GM12891 (cell line): ENCODE measurements at regions not wholly inside any gene's neighbourhood (a gene's known extent, or its start where the extent isn't known, plus 50 kb on each side); places are given as distances from the start of the nearest gene placed in this dataset.

ENCODE experiments used
- DNase-seq: peaks from one replicate; pipeline ENCODE4 v3.0.0; 2011; ENCODE audit warnings: low spot score; ENCODE audit not compliant: insufficient read length
- FAIRE-seq: peaks from 2 replicates; lab custom pipeline; 2011; peaks lifted over from hg19 to GRCh38; lab: Jason Lieb, UNC
- PAX5 ChIP-seq: IDR thresholded peaks from 2 replicates; pipeline ENCODE4 v1.6.1; 2011; ENCODE audit warnings: low read length, moderate library complexity, mild to moderate bottlenecking; ENCODE audit not compliant: insufficient read depth, severe bottlenecking
- POLR2A ChIP-seq: IDR thresholded peaks from 2 replicates; pipeline ENCODE4 v1.6.1; 2011; ENCODE audit warnings: low read depth, low read length, control low read depth
- POLR2AphosphoS5 ChIP-seq: IDR thresholded peaks from 2 replicates; pipeline ENCODE4 v1.6.1; 2011; ENCODE audit warnings: low read depth, low read length, control low read depth
- POU2F2 ChIP-seq: IDR thresholded peaks from 2 replicates; pipeline ENCODE4 v1.6.1; 2011; ENCODE audit warnings: low read depth, mild to moderate bottlenecking, control low read depth, low read length, moderate library complexity
- SPI1 ChIP-seq: IDR thresholded peaks from 2 replicates; pipeline ENCODE4 v1.6.1; 2011; ENCODE audit warnings: low read depth, low read length, control low read depth
- TAF1 ChIP-seq: IDR thresholded peaks from 2 replicates; pipeline ENCODE4 v1.6.1; 2011; ENCODE audit warnings: low read depth, low read length, control low read depth

DNA sequence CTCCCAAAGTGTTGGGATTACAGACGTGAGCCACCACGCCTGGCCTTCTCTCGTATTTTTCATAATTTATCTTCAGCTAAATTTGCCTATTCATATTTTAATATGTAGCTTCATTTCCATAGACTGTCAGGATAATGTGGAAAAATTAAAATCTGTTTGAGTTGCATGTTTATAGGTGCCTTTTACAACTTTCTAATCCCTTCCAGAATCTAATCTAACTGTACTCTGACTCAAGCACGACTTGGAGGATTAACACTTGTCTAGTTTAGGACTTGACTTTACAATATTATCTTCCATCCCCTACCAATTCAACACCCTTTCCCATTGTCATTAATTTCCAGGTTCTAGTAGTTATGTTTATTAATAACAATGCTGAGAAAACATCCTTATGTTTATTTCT is 1761.5 kb downstream of the MAT2B start:
- TF ChIP-seq POU2F2: no peak
- no peak for TF ChIP-seq POLR2AphosphoS5
- TF ChIP-seq TAF1: no peak
- TF ChIP-seq POLR2A: no peak
- no peak for TF ChIP-seq PAX5
- TF ChIP-seq SPI1: no peak
- no peak for DNase-seq
- no peak for FAIRE-seq

DNA sequence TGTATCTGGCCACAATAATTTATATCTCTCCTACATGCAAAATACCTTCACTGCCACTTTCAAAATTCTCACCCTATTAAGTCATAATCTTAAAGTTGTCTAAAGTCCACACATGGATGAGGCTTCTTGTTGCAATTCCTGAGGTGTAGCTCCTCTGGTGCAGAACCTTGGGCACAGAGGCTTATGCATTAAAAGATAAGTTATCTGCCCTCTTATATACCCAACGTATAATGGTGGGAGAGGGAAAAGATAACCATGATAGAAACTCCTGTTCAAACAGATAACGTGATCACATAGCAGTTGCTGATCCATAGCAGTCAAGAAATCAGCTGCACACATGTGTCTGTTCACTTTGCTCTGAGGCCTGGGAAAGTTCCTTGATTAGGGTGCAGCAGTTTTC is 1767.0 kb downstream of the MAT2B start:
- TF ChIP-seq POLR2A (no peak), POLR2AphosphoS5 (no peak), TAF1 (no peak), SPI1 (no peak), POU2F2 (no peak), PAX5 (no peak)
- DNase-seq (no peak), FAIRE-seq (no peak)

DNA sequence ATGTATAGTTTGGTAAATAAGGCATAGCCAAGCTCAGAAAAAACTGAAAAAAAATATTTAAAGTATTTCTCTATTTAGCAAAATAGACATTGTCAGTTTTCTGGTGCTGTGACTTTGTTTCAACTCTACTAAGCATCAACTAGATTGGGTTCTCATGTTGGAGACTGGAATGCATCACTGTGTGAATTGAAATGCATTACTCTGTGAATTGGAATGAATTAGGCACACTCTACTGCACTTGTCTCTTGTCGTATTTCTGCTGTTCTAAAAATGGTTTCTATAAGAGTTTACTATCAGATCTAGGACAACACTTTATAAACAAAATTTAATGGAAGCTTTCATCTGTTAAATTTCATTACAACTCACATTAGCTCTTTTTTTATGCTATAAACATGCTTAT is 1772.2 kb downstream of the MAT2B start:
- DNase-seq (no peak), FAIRE-seq (no peak)
- TF ChIP-seq POU2F2 (no peak), SPI1 (no peak), POLR2A (no peak), POLR2AphosphoS5 (no peak), TAF1 (no peak), PAX5 (no peak)

DNA sequence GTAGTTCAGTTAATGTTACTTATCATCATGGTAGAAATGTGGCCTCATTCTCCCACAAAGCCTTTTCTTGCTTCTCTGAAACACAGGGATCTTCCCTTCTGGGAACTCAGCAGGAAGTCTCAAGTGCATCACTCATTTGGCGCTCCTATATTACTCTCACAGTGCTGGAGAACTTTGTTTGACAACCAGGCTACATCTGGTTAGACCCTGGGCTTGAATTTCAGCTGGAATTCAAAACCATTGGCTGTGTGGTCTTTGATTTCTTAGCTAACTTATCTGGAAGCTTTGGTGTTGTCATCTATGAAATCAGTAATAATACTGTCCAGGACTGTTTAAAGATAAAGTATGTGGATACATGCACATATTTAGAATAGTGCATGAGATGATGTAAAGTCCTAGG is 1777.1 kb downstream of the MAT2B start:
- DNase-seq (no peak), FAIRE-seq (no peak)
- TF ChIP-seq SPI1 (no peak), PAX5 (no peak), POU2F2 (no peak), POLR2A (no peak), POLR2AphosphoS5 (no peak), TAF1 (no peak)

DNA sequence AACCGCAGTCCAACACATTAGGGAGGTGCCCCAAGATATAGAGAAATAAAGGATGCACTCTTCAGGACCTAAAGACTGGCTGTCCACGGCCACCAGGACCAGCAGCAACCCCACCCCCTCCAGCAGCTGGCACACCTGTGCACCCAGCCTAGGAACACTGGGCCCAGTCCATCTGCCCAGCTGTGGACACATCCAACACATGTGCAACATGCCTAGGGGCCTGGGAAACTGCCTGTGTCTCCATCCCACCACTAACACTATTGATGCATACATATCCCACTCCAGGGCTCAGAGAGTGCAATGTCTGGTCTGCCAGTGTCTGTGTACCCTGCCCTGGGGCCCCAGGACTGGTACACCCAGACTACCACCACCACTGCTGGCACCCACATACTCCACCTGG is 1781.3 kb downstream of the MAT2B start:
- DNase-seq (no peak), FAIRE-seq (no peak)
- no peak for TF ChIP-seq SPI1
- TF ChIP-seq TAF1: no peak
- no peak for TF ChIP-seq POLR2AphosphoS5
- no peak for TF ChIP-seq PAX5
- TF ChIP-seq POU2F2: no peak
- no peak for TF ChIP-seq POLR2A

DNA sequence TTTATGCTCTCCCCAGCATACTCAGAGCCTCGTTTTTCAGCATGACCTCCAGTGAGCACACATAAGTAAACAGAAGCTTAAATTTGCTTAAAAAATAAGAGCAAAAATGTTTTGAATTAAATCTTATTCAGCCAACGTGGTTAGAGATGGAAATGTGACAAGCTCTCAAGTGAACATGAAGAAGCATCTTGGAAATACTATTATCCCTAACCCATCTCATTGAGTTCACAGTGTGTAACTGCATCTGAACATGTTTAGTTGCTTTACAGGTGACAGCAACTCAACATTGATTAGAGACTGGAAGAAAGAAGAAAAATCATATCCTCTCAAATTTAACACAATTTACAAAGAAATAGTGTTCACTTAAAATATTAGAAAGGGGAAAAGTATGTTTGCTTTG is 1785.1 kb downstream of the MAT2B start:
- DNase-seq: no peak
- TF ChIP-seq SPI1 (no peak), POLR2AphosphoS5 (no peak), PAX5 (no peak), POU2F2 (no peak), POLR2A (no peak), TAF1 (no peak)
- FAIRE-seq: no peak

DNA sequence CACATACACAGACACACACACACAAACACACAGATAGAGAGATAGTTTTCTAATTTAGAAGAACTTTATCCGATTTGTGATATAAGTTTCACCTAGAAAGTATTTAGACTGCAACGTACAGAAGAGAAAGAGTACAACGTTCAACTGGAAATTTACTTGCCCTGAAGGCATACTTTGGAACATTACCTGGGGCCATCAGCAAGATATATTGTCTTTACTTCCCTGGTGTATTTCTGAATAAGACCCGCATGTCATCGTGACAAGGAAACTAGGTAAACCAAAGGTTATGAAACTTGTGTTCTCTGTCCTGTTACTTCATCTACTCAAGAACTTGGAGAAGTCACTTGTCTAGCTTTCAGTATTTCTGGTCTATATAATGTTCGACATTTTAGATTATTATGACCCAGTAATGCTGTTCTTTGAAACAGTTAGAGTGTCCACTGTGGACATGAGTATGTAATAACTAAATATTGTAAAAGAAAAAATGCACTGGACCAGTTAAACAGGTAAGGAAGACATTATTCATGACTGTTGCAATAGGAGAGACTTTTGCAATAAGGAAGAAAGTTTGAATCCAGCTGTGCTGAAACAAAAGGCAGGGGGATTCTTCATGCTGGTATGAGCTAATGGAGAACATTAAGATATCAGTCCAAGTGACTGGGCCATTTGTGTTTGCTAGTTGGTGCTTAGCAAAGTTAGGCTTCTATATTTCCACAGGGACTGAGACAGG is 1791.1 kb downstream of the MAT2B start:
- no peak for DNase-seq
- FAIRE-seq: no peak
- no peak for TF ChIP-seq POLR2AphosphoS5
- no peak for TF ChIP-seq POU2F2

DNA sequence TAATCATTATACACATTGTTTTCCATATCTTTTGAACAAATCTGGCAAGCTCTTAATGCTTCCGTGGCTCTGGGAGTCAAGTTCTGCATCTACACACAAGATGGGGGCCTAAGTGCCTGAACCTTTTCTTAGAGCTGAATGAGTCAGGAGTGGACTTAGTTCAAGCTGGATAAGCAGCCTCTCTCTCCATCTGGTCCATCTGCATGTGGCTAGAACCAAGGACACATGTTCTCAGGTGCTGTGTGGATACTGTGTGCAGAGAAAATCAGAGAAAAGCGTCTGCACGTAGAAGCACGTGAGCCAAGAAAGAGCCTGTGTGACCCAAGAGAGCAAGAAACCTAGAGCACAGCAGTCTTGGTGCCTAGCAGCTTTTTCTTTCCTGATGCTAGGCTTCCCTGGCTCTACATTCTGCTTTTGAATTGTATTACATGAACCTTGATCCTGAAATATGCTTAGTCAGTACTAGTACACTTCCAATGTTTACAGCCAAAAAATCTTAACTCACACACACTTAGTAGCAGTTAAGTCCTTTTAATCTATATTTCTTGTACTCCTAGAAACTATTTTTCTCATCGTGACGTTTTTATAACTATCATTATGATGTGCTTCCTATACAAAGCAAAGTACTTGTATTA is 1798.9 kb downstream of the MAT2B start:
- DNase-seq: no peak
- FAIRE-seq: no peak
- TF ChIP-seq POU2F2: no peak
- TF ChIP-seq POLR2AphosphoS5: no peak
- no peak for TF ChIP-seq TAF1
- no peak for TF ChIP-seq SPI1
- no peak for TF ChIP-seq POLR2A
- no peak for TF ChIP-seq PAX5

DNA sequence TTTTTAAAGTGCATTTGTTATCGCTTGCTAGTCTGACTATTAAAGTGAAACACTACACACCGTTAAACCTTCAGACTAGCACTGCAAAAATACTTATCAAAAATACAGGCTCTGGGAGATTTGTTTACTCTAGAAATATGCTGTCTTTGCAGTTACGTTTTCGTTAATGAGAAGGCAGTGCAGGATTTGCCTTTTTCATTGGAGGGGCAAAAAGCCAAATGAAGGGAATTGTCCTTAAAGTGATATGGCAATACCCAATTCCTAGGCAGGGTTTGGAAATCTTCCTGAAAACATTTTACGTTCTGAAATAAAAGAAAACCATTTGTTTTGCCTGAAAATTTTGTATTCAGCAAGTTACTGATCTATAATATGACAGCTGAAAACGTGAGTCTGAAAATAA is 1800.2 kb downstream of the MAT2B start:
- no peak for DNase-seq
- FAIRE-seq: no peak
- no peak for TF ChIP-seq POLR2AphosphoS5
- no peak for TF ChIP-seq SPI1
- TF ChIP-seq PAX5: no peak
- TF ChIP-seq POLR2A: no peak
- no peak for TF ChIP-seq TAF1
- TF ChIP-seq POU2F2: no peak

DNA sequence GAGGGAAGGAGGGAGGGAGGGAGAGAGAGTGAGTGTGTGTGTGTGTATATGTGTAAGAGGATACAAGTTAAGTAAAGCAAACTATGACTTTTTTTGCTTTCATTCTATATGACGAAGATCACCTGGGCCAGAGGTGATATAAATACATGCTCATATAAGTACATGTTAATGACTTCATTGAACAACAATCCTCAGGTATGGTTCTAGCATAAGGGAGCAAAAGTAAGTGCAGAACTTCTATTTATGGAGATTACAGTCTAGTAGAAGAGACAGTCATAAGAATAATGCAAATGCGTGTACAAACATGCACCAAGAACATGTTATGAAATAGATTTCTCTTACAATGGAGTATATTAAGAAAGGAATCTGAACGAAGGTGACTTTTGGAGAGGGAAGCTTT is 1804.0 kb downstream of the MAT2B start:
- FAIRE-seq: no peak
- DNase-seq: no peak
- TF ChIP-seq TAF1: no peak
- TF ChIP-seq POU2F2: no peak
- no peak for TF ChIP-seq POLR2AphosphoS5
- TF ChIP-seq POLR2A: no peak
- no peak for TF ChIP-seq PAX5
- TF ChIP-seq SPI1: no peak
